WTC11 (cell line): ENCODE measurements at regions not wholly inside any gene's neighbourhood (a gene's known extent, or its start where the extent isn't known, plus 50 kb on each side); places are given as distances from the start of the nearest gene placed in this dataset.

ENCODE experiments used
- ATAC-seq: fragments of 200-7000 bp; cut with Tn5 transposase; 2 replicates; pipeline ENCODE4 v1.10.0; 2021; ENCODE audit warnings: mild to moderate bottlenecking, moderate library complexity
- CTCF ChIA-PET: fragments of 300-600 bp; sonication (Branson Sonifier 250); formaldehyde crosslinking; loops from one replicate; lab custom pipeline; 2021; ENCODE audit warnings: antibody characterized with exemption; lab: Charles Lee
- POLR2A ChIA-PET: fragments of 350-600 bp; sonication (Branson Sonifier 250); formaldehyde crosslinking; loops from one replicate; lab custom pipeline; 2021; ENCODE audit warnings: antibody characterized with exemption; lab: Charles Lee
- DNase-seq: peaks from one replicate; pipeline ENCODE4 v3.0.0; 2021; ENCODE audit warnings: low spot score
- H3K27ac Mint-ChIP-seq: 2 replicates; pipeline ENCODE4 v1.8.0; 2021; ENCODE audit warnings: mixed read lengths
- H3K27me3 Mint-ChIP-seq: 2 replicates; pipeline ENCODE4 v1.8.0; 2021; ENCODE audit warnings: low read depth, mild to moderate bottlenecking, moderate library complexity, mixed read lengths
- H3K36me3 Mint-ChIP-seq: 2 replicates; pipeline ENCODE4 v1.8.0; 2021; ENCODE audit warnings: mixed read lengths
- H3K4me1 Mint-ChIP-seq: 2 replicates; pipeline ENCODE4 v1.8.0; 2022; ENCODE audit warnings: mixed read lengths
- H3K4me3 Mint-ChIP-seq: 2 replicates; pipeline ENCODE4 v1.8.0; 2021; ENCODE audit warnings: mild to moderate bottlenecking, moderate library complexity, mixed read lengths
- H3K9me3 Mint-ChIP-seq: 2 replicates; pipeline ENCODE4 v1.8.0; 2021; ENCODE audit warnings: mixed read lengths
- CBFB ChIP-seq: sonication (generic); formaldehyde crosslinking; IDR thresholded peaks from 2 replicates; pipeline ENCODE4 v1.8.1; 2022; ENCODE audit warnings: mild to moderate bottlenecking, low read depth, missing genetic modification reagents
- E2F5 ChIP-seq: sonication (generic); formaldehyde crosslinking; IDR thresholded peaks from 2 replicates; pipeline ENCODE4 v1.8.1; 2022; ENCODE audit warnings: mild to moderate bottlenecking, moderate library complexity, missing genetic modification reagents
- ESRRA ChIP-seq: sonication (generic); formaldehyde crosslinking; IDR thresholded peaks from 2 replicates; pipeline ENCODE4 v1.8.1; 2022; ENCODE audit warnings: mild to moderate bottlenecking, missing genetic modification reagents, borderline replicate concordance
- FOXK1 ChIP-seq: sonication (generic); formaldehyde crosslinking; IDR thresholded peaks from 2 replicates; pipeline ENCODE4 v1.8.0; 2022; ENCODE audit warnings: mild to moderate bottlenecking, moderate library complexity, missing genetic modification reagents
- GABPB1 ChIP-seq: sonication (generic); formaldehyde crosslinking; IDR thresholded peaks from 2 replicates; pipeline ENCODE4 v1.8.1; 2023; ENCODE audit warnings: mild to moderate bottlenecking, missing genetic modification reagents
- JAZF1 ChIP-seq: fragments of 250-450 bp; sonication (Bioruptor Pico); IDR thresholded peaks from 2 replicates; pipeline ENCODE4 v1.9.0; 2021; ENCODE audit warnings: moderate library complexity, mild to moderate bottlenecking, inconsistent platforms
- JUN ChIP-seq: sonication (generic); formaldehyde crosslinking; IDR thresholded peaks from 2 replicates; pipeline ENCODE4 v1.8.0; 2023; ENCODE audit warnings: mild to moderate bottlenecking, missing genetic modification reagents
- NFATC4 ChIP-seq: fragments of 250-450 bp; sonication (Bioruptor Pico); IDR thresholded peaks from 2 replicates; pipeline ENCODE4 v1.9.0; 2021; ENCODE audit warnings: mild to moderate bottlenecking
- NFE2L1 ChIP-seq: sonication (generic); formaldehyde crosslinking; IDR thresholded peaks from 2 replicates; pipeline ENCODE4 v1.8.1; 2023; ENCODE audit warnings: missing genetic modification reagents
- NFYB ChIP-seq: sonication (generic); formaldehyde crosslinking; conservative IDR thresholded peaks from 2 replicates; pipeline ENCODE4 v1.8.0; 2022; ENCODE audit warnings: low read depth, missing genetic modification reagents
- RORB ChIP-seq: fragments of 250-450 bp; sonication (Bioruptor Pico); IDR thresholded peaks from 2 replicates; pipeline ENCODE4 v1.9.0; 2021; ENCODE audit warnings: mild to moderate bottlenecking
- SP1 ChIP-seq: sonication (generic); formaldehyde crosslinking; conservative IDR thresholded peaks from 2 replicates; pipeline ENCODE4 v1.8.1; 2022; ENCODE audit warnings: missing genetic modification reagents
- TCF7 ChIP-seq: sonication (generic); formaldehyde crosslinking; IDR thresholded peaks from 2 replicates; pipeline ENCODE4 v1.8.0; 2022; ENCODE audit warnings: mild to moderate bottlenecking, low read depth, missing genetic modification reagents, moderate library complexity
- TEAD1 ChIP-seq: sonication (generic); formaldehyde crosslinking; IDR thresholded peaks from 2 replicates; pipeline ENCODE4 v1.8.0; 2022; ENCODE audit warnings: mild to moderate bottlenecking, missing genetic modification reagents
- ZMAT4 ChIP-seq: fragments of 250-450 bp; sonication (Bioruptor Pico); IDR thresholded peaks from 2 replicates; pipeline ENCODE4 v1.9.0; 2021; ENCODE audit warnings: mild to moderate bottlenecking
- ZNF416 ChIP-seq: fragments of 250-450 bp; sonication (Bioruptor Pico); IDR thresholded peaks from 2 replicates; pipeline ENCODE4 v1.9.0; 2021; ENCODE audit warnings: mild to moderate bottlenecking, inconsistent platforms
- ZNF512 ChIP-seq: sonication (generic); formaldehyde crosslinking; IDR thresholded peaks from 2 replicates; pipeline ENCODE4 v1.8.1; 2022; ENCODE audit warnings: missing genetic modification reagents, borderline replicate concordance
- ZNF671 ChIP-seq: fragments of 250-450 bp; sonication (Bioruptor Pico); IDR thresholded peaks from 2 replicates; pipeline ENCODE4 v1.8.0; 2021; ENCODE audit warnings: mild to moderate bottlenecking
- TF ChIP-seq, protein P1 (sequence below): fragments of 250-450 bp; sonication (Bioruptor Pico); conservative IDR thresholded peaks from 2 replicates; pipeline ENCODE4 v1.9.0; 2021; ENCODE audit warnings: mild to moderate bottlenecking
- TF ChIP-seq, protein P2 (sequence below): sonication (generic); formaldehyde crosslinking; IDR thresholded peaks from 2 replicates; pipeline ENCODE4 v1.8.0; 2022; ENCODE audit warnings: mild to moderate bottlenecking, missing genetic modification reagents
- TF ChIP-seq, protein P3 (sequence below): fragments of 250-450 bp; sonication (Bioruptor Pico); IDR thresholded peaks from 2 replicates; pipeline ENCODE4 v1.9.0; 2021; ENCODE audit warnings: mild to moderate bottlenecking
- TF ChIP-seq, protein P4 (sequence below): sonication (generic); formaldehyde crosslinking; conservative IDR thresholded peaks from 2 replicates; pipeline ENCODE4 v1.8.1; 2023; ENCODE audit warnings: mild to moderate bottlenecking, low read depth, missing genetic modification reagents, moderate library complexity

DNA sequence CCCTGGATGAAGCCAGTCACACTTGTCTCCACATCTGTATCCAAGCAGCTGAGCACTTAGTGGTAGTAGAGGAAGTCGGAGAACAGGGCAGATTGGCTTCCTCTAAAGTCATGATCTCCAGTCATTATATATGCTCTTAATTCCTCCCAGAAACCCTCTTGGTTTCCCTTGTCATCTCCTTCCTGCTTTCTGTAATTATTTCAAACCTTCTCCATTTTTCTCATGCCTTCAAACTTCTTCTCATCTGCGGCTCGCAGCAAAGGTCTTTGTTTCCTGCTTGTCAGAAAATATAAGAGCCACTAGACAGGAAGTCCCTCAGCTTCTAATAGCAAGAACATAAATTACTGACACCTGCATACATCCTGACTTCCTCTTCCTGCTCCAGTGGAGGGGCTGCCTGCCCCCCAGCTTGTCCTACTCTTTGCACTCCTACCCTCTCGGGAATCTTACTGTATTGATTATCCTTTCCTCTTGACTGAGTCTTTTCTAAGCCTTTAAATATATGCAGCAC is 124.6 kb upstream of the NGF start:
- no peak overlapping the region for H3K27ac Mint-ChIP-seq
- CTCF ChIA-PET, result interaction anchor here (0.6 kb wide), 1 partner anchor 187 kb away, joined by 3 read pairs; no protein-coding TSS in a partner anchor
- no peak for ATAC-seq
- H3K27me3 Mint-ChIP-seq, result no peaks in the 10 kb centered on the region
- TF ChIP-seq JAZF1 (CRISPR knock-in tag) (no peak), CBFB (no peak), NFATC4 (CRISPR knock-in tag) (no peak), TCF7 (CRISPR knock-in tag) (no peak), ZNF512 (CRISPR knock-in tag) (no peak), TEAD1 (CRISPR knock-in tag) (no peak), NFYB (no peak), ZNF671 (CRISPR knock-in tag) (no peak), ESRRA (CRISPR knock-in tag) (no peak), FOXK1 (CRISPR knock-in tag) (no peak)
- peaks cover 2% of the 10 kb centered on the region; the same call in 1 of the 2 replicates for H3K4me1 Mint-ChIP-seq
- POLR2A ChIA-PET, result no interaction called here
- no peaks in the 10 kb centered on the region for H3K36me3 Mint-ChIP-seq
- no peak overlapping the region for H3K4me3 Mint-ChIP-seq
- no peaks in the 10 kb centered on the region for H3K9me3 Mint-ChIP-seq
- DNase-seq, result no peak

DNA sequence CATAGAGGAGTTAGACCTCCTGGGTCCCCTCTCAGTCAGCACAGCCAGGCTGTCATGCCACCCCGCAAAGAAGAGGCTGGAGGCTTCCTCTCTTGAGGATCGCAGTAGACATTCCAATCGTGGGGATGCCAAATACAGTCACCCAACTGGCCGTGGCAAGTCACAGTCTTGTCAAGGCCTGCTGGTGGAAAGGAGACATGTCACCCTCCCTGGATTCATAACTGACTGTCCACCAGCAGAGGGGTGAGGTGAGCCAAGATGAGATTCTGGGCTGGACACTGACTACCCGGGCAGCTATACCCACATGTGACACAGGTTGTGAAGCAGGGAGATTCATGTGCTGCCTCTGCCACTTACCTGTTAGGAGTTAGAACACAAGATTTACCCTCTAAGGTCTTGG is 123.5 kb upstream of the NGF start:
- peaks cover 2% of the 10 kb centered on the region; the same call in 1 of the 2 replicates for H3K4me1 Mint-ChIP-seq
- ChIA-PET POLR2A (interaction anchor here (0.7 kb wide), 1 partner anchor 10 kb away, joined by 6 read pairs; no protein-coding TSS in a partner anchor), CTCF (no interaction called here)
- no peaks in the 10 kb centered on the region for H3K9me3 Mint-ChIP-seq
- DNase-seq, result no peak
- no peak overlapping the region for H3K4me3 Mint-ChIP-seq
- ATAC-seq, result no peak
- H3K36me3 Mint-ChIP-seq, result no peaks in the 10 kb centered on the region
- TF ChIP-seq GABPB1 (CRISPR knock-in tag) (no peak), CBFB (no peak), ZNF416 (CRISPR knock-in tag) (no peak), RORB (CRISPR knock-in tag) (no peak)
- TF ChIP-seq, protein P1, sequence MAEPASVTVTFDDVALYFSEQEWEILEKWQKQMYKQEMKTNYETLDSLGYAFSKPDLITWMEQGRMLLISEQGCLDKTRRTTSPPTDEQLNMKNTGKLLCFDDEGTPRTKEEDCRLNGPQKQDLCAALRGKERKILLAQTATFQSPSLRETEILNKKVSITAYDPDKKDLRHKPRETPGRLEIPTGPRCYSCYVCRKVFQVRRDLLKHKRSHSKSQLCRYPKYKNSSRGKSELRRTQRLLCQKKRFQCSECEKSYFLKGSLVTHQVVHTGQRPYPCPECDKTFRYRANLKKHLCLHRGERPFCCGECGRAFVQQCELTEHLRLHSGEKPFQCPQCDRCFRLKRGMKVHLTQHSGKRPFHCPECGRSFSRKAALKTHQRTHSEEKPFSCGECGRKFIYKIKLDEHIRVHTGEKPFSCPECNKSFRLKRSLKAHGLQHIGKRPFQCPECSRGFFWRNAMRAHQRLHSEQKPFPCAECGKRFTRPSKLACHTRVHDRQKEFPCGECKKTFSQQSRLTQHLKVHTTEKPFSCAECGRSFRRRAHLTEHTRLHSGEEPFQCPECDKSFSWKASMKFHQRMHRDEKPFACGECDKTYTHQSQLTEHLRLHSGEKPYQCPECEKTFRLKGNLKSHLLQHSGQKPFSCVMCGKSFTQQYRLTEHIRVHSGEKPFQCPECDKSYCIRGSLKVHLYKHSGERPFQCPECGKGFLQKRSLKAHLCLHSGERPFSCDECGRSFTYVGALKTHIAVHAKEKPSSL (CRISPR knock-in tag), result no peak
- TF ChIP-seq, protein P2, sequence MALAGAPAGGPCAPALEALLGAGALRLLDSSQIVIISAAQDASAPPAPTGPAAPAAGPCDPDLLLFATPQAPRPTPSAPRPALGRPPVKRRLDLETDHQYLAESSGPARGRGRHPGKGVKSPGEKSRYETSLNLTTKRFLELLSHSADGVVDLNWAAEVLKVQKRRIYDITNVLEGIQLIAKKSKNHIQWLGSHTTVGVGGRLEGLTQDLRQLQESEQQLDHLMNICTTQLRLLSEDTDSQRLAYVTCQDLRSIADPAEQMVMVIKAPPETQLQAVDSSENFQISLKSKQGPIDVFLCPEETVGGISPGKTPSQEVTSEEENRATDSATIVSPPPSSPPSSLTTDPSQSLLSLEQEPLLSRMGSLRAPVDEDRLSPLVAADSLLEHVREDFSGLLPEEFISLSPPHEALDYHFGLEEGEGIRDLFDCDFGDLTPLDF (CRISPR knock-in tag), result no peak
- no peak overlapping the region for H3K27ac Mint-ChIP-seq
- H3K27me3 Mint-ChIP-seq, result no peaks in the 10 kb centered on the region

DNA sequence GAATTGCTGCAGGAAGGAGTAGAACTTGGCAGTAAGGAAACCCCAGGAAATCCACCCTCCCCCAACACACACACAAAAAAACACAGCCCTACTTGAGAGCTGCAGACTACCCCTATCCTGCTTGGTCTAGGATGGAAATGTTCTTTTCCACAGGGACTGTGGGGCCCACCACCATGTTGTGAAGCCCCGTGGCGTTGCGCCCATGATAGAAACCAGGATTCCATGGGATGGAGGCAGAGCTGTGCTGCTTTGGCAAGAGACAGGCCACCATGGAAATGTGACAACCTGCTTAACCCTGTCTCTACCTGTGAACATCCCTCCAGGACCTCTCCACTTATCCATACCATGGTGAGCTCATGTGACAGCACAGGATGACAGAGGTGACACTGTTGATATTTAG is 121.1 kb upstream of the NGF start:
- Mint-ChIP-seq H3K27ac (no peak overlapping the region), H3K27me3 (no peaks in the 10 kb centered on the region), H3K36me3 (no peaks in the 10 kb centered on the region), H3K4me1 (peaks cover 2% of the 10 kb centered on the region; the same call in 1 of the 2 replicates), H3K4me3 (no peak overlapping the region), H3K9me3 (no peaks in the 10 kb centered on the region)
- DNase-seq (no peak), ATAC-seq (no peak)
- CTCF ChIA-PET, result interaction anchor here (1.2 kb wide), 1 partner anchor 137 kb away, joined by 4 read pairs; no protein-coding TSS in a partner anchor
- POLR2A ChIA-PET, result no interaction called here
- TF ChIP-seq ZMAT4 (CRISPR knock-in tag), result no peak
- TF ChIP-seq, protein P3, sequence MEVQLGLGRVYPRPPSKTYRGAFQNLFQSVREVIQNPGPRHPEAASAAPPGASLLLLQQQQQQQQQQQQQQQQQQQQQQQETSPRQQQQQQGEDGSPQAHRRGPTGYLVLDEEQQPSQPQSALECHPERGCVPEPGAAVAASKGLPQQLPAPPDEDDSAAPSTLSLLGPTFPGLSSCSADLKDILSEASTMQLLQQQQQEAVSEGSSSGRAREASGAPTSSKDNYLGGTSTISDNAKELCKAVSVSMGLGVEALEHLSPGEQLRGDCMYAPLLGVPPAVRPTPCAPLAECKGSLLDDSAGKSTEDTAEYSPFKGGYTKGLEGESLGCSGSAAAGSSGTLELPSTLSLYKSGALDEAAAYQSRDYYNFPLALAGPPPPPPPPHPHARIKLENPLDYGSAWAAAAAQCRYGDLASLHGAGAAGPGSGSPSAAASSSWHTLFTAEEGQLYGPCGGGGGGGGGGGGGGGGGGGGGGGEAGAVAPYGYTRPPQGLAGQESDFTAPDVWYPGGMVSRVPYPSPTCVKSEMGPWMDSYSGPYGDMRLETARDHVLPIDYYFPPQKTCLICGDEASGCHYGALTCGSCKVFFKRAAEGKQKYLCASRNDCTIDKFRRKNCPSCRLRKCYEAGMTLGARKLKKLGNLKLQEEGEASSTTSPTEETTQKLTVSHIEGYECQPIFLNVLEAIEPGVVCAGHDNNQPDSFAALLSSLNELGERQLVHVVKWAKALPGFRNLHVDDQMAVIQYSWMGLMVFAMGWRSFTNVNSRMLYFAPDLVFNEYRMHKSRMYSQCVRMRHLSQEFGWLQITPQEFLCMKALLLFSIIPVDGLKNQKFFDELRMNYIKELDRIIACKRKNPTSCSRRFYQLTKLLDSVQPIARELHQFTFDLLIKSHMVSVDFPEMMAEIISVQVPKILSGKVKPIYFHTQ, result no peak
- TF ChIP-seq ZNF416 (CRISPR knock-in tag), result no peak
- TF ChIP-seq NFE2L1 (CRISPR knock-in tag), result no peak
- no peak for TF ChIP-seq SP1 (CRISPR knock-in tag)
- no peak for TF ChIP-seq JUN (CRISPR knock-in tag)
- no peak for TF ChIP-seq RORB (CRISPR knock-in tag)
- TF ChIP-seq, protein P4, sequence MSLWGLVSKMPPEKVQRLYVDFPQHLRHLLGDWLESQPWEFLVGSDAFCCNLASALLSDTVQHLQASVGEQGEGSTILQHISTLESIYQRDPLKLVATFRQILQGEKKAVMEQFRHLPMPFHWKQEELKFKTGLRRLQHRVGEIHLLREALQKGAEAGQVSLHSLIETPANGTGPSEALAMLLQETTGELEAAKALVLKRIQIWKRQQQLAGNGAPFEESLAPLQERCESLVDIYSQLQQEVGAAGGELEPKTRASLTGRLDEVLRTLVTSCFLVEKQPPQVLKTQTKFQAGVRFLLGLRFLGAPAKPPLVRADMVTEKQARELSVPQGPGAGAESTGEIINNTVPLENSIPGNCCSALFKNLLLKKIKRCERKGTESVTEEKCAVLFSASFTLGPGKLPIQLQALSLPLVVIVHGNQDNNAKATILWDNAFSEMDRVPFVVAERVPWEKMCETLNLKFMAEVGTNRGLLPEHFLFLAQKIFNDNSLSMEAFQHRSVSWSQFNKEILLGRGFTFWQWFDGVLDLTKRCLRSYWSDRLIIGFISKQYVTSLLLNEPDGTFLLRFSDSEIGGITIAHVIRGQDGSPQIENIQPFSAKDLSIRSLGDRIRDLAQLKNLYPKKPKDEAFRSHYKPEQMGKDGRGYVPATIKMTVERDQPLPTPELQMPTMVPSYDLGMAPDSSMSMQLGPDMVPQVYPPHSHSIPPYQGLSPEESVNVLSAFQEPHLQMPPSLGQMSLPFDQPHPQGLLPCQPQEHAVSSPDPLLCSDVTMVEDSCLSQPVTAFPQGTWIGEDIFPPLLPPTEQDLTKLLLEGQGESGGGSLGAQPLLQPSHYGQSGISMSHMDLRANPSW (CRISPR knock-in tag), result no peak
- no peak for TF ChIP-seq E2F5
